ENCODE measurements at regions not wholly inside any gene's neighbourhood (a gene's known extent, or its start where the extent isn't known, plus 50 kb on each side); places are given as distances from the start of the nearest gene placed in this dataset.

DNA sequence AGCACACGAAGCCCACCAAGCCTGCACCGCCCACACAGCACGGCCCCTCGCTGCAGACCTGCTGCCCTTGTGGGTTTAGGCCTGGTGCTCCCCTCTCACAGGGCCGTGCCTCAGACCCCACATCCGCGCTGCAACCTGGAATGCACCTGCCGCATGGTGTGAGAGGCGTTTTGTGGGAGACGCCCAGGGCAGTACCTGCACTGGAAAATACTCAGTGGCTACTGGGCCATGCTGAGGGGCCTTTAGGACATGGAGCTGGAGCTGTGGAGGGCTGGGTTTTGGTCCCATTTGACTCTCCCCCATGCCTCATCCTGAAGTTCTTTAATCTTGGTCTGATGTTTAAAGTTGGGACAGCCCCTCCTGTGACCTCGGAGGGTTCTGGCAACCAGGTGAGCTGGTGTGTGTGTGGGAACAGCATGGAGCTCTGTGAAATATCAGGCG lies 116.3 kb downstream of the ERMARD start:
- TF ChIP-seq, protein P1, sequence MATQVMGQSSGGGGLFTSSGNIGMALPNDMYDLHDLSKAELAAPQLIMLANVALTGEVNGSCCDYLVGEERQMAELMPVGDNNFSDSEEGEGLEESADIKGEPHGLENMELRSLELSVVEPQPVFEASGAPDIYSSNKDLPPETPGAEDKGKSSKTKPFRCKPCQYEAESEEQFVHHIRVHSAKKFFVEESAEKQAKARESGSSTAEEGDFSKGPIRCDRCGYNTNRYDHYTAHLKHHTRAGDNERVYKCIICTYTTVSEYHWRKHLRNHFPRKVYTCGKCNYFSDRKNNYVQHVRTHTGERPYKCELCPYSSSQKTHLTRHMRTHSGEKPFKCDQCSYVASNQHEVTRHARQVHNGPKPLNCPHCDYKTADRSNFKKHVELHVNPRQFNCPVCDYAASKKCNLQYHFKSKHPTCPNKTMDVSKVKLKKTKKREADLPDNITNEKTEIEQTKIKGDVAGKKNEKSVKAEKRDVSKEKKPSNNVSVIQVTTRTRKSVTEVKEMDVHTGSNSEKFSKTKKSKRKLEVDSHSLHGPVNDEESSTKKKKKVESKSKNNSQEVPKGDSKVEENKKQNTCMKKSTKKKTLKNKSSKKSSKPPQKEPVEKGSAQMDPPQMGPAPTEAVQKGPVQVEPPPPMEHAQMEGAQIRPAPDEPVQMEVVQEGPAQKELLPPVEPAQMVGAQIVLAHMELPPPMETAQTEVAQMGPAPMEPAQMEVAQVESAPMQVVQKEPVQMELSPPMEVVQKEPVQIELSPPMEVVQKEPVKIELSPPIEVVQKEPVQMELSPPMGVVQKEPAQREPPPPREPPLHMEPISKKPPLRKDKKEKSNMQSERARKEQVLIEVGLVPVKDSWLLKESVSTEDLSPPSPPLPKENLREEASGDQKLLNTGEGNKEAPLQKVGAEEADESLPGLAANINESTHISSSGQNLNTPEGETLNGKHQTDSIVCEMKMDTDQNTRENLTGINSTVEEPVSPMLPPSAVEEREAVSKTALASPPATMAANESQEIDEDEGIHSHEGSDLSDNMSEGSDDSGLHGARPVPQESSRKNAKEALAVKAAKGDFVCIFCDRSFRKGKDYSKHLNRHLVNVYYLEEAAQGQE (IDR thresholded peaks at IDR 0.05; ENCODE audit: unreplicated experiment), result no peak
- no peak for TF ChIP-seq CTCF (conservative IDR thresholded peaks at IDR 0.05; ENCODE audit: low read depth in 2 of 2)
- TF ChIP-seq EZH2 (IDR thresholded peaks at IDR 0.05; ENCODE audit: low read depth, unreplicated experiment), result no peak
- TF ChIP-seq ETS1 (IDR thresholded peaks at IDR 0.05), result no peak
- no peak for TF ChIP-seq POLR2AphosphoS5 (IDR thresholded peaks at IDR 0.05; ENCODE audit: low read depth)
- TF ChIP-seq CREB1 (CRISPR knock-in tag; IDR thresholded peaks at IDR 0.05; ENCODE audit: low read depth), result no peak

Data from GM23338 (cell line).